Skeletal muscle tissue (tissue), 3 donors: ENCODE measurements at regions not wholly inside any gene's neighbourhood (a gene's known extent, or its start where the extent isn't known, plus 50 kb on each side); places are given as distances from the start of the nearest gene placed in this dataset.

Source experiments
- H3K27ac ChIP-seq: one replicate; pipeline ENCODE4 v1.7.0; 2013; ENCODE audit warnings: mild to moderate bottlenecking, low read depth, low read length, inconsistent platforms
- H3K27me3 ChIP-seq, 3 donors: one replicate each; pipeline ENCODE4 v1.7.0; 2013; ENCODE audit warnings: low read length in 3 of 3; ENCODE audit not compliant: control insufficient read depth in 3 of 3, insufficient read depth in 3 of 3
- H3K36me3 ChIP-seq, 3 donors: one replicate each; pipeline ENCODE4 v1.7.0; 2013; ENCODE audit warnings: low read length in 3 of 3; ENCODE audit not compliant: control insufficient read depth in 3 of 3, insufficient read depth in 3 of 3
- H3K4me1 ChIP-seq, 3 donors: one replicate each; pipeline ENCODE4 v1.7.0; 2013; ENCODE audit warnings: low read length in 3 of 3, mild to moderate bottlenecking in 3 of 3; ENCODE audit not compliant: control insufficient read depth in 3 of 3, insufficient read depth in 3 of 3
- H3K4me3 ChIP-seq, 3 donors: one replicate each; pipeline ENCODE4 v1.7.0; 2013; ENCODE audit warnings: low read length in 3 of 3
- H3K9ac ChIP-seq, 3 donors: one replicate each; pipeline ENCODE4 v1.7.0; 2013; ENCODE audit warnings: low read length in 3 of 3, mild to moderate bottlenecking in 3 of 3, moderate library complexity in 2 of 3, low read depth in 1 of 3
- H3K9me3 ChIP-seq, 3 donors: one replicate each; pipeline ENCODE4 v1.7.0; 2013; ENCODE audit warnings: low read length in 3 of 3; ENCODE audit not compliant: control insufficient read depth in 3 of 3
- donor health status: Osteomylitis.

DNA sequence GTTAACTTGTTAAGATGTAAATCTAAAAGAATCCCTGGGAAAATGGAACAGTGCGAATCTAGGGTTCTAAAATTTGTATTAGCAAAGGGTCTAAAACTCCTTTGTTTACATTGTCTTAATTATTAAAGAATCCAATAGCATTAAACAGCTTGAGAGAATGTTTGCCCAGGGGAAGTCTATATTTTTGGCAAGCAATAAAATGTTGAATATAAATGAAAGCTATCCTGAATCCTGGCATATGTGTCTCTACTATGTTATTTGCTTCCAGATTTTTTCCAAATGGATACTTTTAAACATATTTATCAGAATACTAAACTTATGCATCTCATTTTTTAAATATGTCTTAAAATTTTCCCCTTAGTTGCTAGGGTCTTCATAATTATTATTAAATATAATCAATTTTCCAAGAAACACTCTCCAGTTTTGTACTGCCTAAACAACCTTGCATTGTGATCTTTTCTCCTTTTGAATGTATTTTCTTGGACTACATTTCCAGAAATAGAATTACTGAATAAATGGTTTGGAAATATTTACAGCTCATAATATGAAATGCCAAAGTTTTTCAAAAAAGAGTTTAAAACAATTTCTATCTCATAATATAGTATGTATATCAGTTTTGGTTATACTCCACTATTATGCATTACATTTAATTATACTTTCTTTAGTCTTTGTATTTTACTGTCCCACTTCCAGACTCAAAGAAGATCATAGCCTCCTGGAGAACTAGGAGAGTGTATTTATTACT is 304.8 kb downstream of the USP25 start:
- Histone ChIP-seq H3K4me1 (no peaks in the 10 kb centered on the region), H3K4me3 (no peak overlapping the region), H3K27me3 (no peaks in the 10 kb centered on the region), H3K9me3 (no peaks in the 10 kb centered on the region), H3K9ac (no peak overlapping the region), H3K36me3 (no peaks in the 10 kb centered on the region), H3K27ac (no peak overlapping the region)

DNA sequence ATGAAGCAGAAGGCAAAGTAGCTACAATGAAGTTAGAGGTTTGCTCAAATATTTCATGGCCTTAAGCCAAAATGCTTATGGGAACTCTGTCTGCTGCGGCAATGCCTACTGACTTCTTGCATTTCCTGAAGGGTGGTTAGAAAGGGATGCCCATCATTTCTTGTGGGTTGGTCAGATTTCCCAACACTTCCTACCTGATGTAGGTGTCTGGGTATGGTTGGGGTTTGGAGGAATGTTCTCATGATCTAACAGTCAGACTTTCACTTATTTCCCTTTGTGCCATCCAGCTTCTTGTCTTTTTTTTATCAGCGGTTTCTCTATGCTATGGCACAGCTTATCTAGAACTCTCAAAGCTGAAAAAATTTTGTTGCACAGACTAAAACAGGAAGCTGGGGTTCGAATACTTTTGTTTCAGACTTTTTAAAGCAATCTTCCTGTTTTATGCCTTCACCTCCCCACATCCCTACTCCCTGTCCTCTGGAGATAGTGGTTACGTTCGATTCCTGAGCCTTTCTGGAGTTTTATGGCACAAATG is 307.7 kb downstream of the USP25 start:
- H3K4me1 ChIP-seq: no peaks in the 10 kb centered on the region
- no peaks in the 10 kb centered on the region for H3K9me3 ChIP-seq
- no peaks in the 10 kb centered on the region for H3K27me3 ChIP-seq
- H3K36me3 ChIP-seq: no peaks in the 10 kb centered on the region
- no peak overlapping the region for H3K9ac ChIP-seq
- no peak overlapping the region for H3K4me3 ChIP-seq
- no peak overlapping the region for H3K27ac ChIP-seq

- no peak overlapping the region for H3K27ac ChIP-seq
- H3K27me3 ChIP-seq: no peaks in the 10 kb centered on the region
- H3K9ac ChIP-seq: no peak overlapping the region
- no peak overlapping the region for H3K4me3 ChIP-seq
- no peaks in the 10 kb centered on the region for H3K9me3 ChIP-seq
- H3K4me1 ChIP-seq: no peaks in the 10 kb centered on the region
- H3K36me3 ChIP-seq: no peaks in the 10 kb centered on the region
These were observed 310.8 kb downstream of the USP25 start for GRCh38 chr21:16040601-16041000.

- Histone ChIP-seq H3K4me3 (no peak overlapping the region), H3K27ac (no peak overlapping the region), H3K27me3 (no peaks in the 10 kb centered on the region), H3K36me3 (no peaks in the 10 kb centered on the region), H3K9ac (no peak overlapping the region), H3K9me3 (no peaks in the 10 kb centered on the region), H3K4me1 (no peaks in the 10 kb centered on the region)
These were observed 314.9 kb downstream of the USP25 start for GRCh38 chr21:16044676-16045075.

- H3K4me3 ChIP-seq: no peak overlapping the region
- H3K36me3 ChIP-seq: no peaks in the 10 kb centered on the region
- H3K9me3 ChIP-seq: no peaks in the 10 kb centered on the region
- H3K9ac ChIP-seq: no peak overlapping the region
- no peak overlapping the region for H3K27ac ChIP-seq
- no peaks in the 10 kb centered on the region for H3K27me3 ChIP-seq
- no peaks in the 10 kb centered on the region for H3K4me1 ChIP-seq
These were observed 317.0 kb downstream of the USP25 start for GRCh38 chr21:16046656-16047330.

- Histone ChIP-seq H3K9ac (no peak overlapping the region), H3K27me3 (no peaks in the 10 kb centered on the region), H3K4me3 (no peak overlapping the region), H3K27ac (no peak overlapping the region), H3K9me3 (no peaks in the 10 kb centered on the region), H3K36me3 (no peaks in the 10 kb centered on the region), H3K4me1 (no peaks in the 10 kb centered on the region)
These were observed 318.1 kb downstream of the USP25 start for GRCh38 chr21:16047904-16048303.

- H3K4me1 ChIP-seq: no peaks in the 10 kb centered on the region
- H3K4me3 ChIP-seq: no peak overlapping the region
- no peak overlapping the region for H3K27ac ChIP-seq
- H3K9ac ChIP-seq: no peak overlapping the region
- no peaks in the 10 kb centered on the region for H3K36me3 ChIP-seq
- H3K27me3 ChIP-seq: no peaks in the 10 kb centered on the region
- peaks cover 0 to 2% (median 0%) of the 10 kb centered on the region in 3 donors for H3K9me3 ChIP-seq
These were observed 325.2 kb downstream of the USP25 start for GRCh38 chr21:16055014-16055413.

DNA sequence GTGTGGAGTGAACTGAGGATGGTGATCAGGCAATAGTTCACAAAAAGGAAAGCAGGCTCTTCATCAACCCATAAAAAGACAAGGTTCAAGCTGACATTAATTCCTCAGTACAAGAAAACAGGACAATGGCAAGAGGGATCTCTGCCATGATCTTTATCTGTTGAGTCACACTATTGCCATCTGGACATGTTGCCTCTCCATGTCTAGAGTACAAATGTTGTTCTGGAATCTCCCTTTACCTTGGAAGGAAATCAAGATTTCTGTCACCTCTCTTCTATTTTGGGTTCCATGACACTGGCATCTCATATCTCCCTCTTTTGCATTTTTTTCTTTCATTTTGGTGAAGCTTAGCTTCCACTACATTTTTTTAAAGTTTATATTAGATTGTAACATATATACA is 329.1 kb downstream of the USP25 start:
- H3K27ac ChIP-seq: no peak overlapping the region
- no peaks in the 10 kb centered on the region for H3K4me1 ChIP-seq
- H3K27me3 ChIP-seq: no peaks in the 10 kb centered on the region
- H3K9ac ChIP-seq: no peak overlapping the region
- H3K4me3 ChIP-seq: no peak overlapping the region
- no peaks in the 10 kb centered on the region for H3K36me3 ChIP-seq
- H3K9me3 ChIP-seq: peaks cover 0 to 2% (median 0%) of the 10 kb centered on the region in 3 donors

DNA sequence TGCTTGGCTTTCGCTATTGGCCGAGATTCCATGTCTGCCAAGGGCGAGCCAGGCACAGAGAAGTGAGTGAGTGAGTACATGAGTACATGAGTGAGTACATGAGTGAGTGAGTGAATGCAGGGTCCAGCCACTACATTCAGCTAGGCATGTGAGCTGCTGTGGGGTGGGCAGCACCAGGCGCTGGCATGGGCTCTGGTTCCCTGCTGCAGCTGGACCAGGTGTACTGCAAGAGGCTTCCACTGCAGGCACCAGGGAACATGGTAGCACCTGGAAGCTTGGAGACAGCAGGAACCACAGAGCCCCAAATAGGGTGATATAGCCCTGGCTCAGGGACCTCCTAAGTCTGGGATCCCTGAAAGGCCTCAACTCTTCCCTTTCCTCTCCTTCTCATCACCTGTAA is 330.2 kb downstream of the USP25 start:
- Histone ChIP-seq H3K9me3 (peaks cover 0 to 2% (median 0%) of the 10 kb centered on the region in 3 donors), H3K4me3 (no peak overlapping the region), H3K27ac (no peak overlapping the region), H3K27me3 (no peaks in the 10 kb centered on the region), H3K4me1 (no peaks in the 10 kb centered on the region), H3K36me3 (no peaks in the 10 kb centered on the region), H3K9ac (no peak overlapping the region)

GRCh38 chr21:16061194-16061593 is 331.4 kb downstream of the USP25 start:
- no peak overlapping the region for H3K9ac ChIP-seq
- no peak overlapping the region for H3K27ac ChIP-seq
- H3K4me1 ChIP-seq: no peaks in the 10 kb centered on the region
- peaks cover 0 to 2% (median 0%) of the 10 kb centered on the region in 3 donors for H3K9me3 ChIP-seq
- no peak overlapping the region for H3K4me3 ChIP-seq
- H3K27me3 ChIP-seq: no peaks in the 10 kb centered on the region
- H3K36me3 ChIP-seq: no peaks in the 10 kb centered on the region
